ENCODE measurements at regions not wholly inside any gene's neighbourhood (a gene's known extent, or its start where the extent isn't known, plus 50 kb on each side); places are given as distances from the start of the nearest gene placed in this dataset.

DNA sequence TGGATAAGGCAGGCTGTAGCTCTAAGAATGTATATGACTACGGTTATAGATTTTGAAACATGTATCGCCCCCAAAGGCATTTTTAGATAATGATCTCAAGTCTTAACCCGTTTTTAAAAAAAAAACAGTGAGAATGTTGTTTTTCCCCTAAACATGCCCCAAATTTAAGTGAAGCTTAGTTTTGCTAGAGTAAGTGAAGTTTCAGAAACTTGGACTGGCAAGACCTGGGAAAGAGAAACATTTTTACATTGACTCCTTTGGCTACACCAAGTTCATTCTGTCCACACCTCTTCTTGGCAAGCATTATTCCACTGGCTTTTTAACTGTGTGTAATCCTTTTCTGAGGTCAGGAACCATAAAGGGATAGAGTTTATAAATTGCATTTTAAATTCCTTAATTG is 216.7 kb upstream of the CELF2 start:
- no peak overlapping the region for H3K4me3 ChIP-seq
- TF ChIP-seq, protein P1, sequence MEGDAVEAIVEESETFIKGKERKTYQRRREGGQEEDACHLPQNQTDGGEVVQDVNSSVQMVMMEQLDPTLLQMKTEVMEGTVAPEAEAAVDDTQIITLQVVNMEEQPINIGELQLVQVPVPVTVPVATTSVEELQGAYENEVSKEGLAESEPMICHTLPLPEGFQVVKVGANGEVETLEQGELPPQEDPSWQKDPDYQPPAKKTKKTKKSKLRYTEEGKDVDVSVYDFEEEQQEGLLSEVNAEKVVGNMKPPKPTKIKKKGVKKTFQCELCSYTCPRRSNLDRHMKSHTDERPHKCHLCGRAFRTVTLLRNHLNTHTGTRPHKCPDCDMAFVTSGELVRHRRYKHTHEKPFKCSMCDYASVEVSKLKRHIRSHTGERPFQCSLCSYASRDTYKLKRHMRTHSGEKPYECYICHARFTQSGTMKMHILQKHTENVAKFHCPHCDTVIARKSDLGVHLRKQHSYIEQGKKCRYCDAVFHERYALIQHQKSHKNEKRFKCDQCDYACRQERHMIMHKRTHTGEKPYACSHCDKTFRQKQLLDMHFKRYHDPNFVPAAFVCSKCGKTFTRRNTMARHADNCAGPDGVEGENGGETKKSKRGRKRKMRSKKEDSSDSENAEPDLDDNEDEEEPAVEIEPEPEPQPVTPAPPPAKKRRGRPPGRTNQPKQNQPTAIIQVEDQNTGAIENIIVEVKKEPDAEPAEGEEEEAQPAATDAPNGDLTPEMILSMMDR (IDR thresholded peaks at IDR 0.05; ENCODE audit: low read depth, low read length): no peak
- H3K9me3 ChIP-seq (ENCODE audit: low read depth): no peaks in the 10 kb centered on the region
- no peaks in the 10 kb centered on the region for H3K27me3 ChIP-seq
- H3K36me3 ChIP-seq: no peaks in the 10 kb centered on the region
- no peak for DNase-seq (ENCODE audit: low read depth in 1 of 2, low spot score in 1 of 2)
- H3K4me1 ChIP-seq (ENCODE audit: low read depth): peaks cover 10% of the 10 kb centered on the region
- H3K27ac ChIP-seq: no peak overlapping the region

DNA sequence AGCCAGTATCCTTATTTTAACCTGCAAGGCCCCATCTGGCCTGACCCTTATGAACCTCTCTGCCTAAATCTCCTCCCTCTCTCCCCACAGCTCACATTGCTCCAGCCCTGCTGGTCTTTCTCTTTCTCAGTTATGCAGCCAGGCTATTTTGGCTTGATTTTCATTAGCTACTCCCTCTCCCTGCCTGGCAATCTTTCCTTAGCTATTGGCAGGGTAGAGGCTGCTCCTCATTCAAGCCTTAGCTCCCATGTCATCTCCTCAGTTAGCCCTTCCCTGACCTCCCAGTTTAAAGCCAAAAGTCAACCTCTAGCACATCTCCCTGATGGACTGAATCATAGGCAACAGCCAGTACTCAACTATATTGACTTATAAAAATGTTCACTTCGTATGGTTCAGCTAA is 214.4 kb upstream of the CELF2 start:
- no peaks in the 10 kb centered on the region for H3K27me3 ChIP-seq
- H3K36me3 ChIP-seq: no peaks in the 10 kb centered on the region
- peaks cover 3% of the 10 kb centered on the region for H3K4me1 ChIP-seq (ENCODE audit: low read depth)
- TF ChIP-seq, protein P1 (IDR thresholded peaks at IDR 0.05; ENCODE audit: low read depth, low read length): no peak
- no peaks in the 10 kb centered on the region for H3K9me3 ChIP-seq (ENCODE audit: low read depth)
- no peak overlapping the region for H3K4me3 ChIP-seq
- no peak for DNase-seq (ENCODE audit: low read depth in 1 of 2, low spot score in 1 of 2)
- H3K27ac ChIP-seq: no peak overlapping the region

DNA sequence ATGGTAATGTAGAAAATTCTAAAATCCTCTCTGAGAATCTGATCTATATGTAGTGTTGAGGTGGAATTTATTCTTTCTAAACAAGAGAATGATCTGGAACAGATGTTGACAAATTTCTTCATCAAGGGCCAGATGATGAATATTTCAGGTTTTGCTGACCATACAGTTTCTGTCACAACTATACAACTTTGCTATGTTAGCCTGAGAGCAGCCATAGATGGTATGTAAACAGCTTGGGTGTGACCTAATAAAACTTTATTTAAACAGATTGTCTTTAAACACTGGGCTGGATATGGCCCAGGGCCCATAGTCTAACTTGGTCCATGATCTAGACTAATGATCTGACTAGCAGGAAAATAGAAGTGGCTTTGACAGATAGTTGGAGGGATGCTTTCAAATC is 213.6 kb upstream of the CELF2 start:
- no peak overlapping the region for H3K27ac ChIP-seq
- DNase-seq (ENCODE audit: low read depth in 1 of 2, low spot score in 1 of 2): no peak
- no peaks in the 10 kb centered on the region for H3K4me1 ChIP-seq (ENCODE audit: low read depth)
- H3K27me3 ChIP-seq: no peaks in the 10 kb centered on the region
- no peaks in the 10 kb centered on the region for H3K36me3 ChIP-seq
- TF ChIP-seq, protein P1 (IDR thresholded peaks at IDR 0.05; ENCODE audit: low read depth, low read length): no peak
- H3K9me3 ChIP-seq (ENCODE audit: low read depth): no peaks in the 10 kb centered on the region
- H3K4me3 ChIP-seq: no peak overlapping the region

DNA sequence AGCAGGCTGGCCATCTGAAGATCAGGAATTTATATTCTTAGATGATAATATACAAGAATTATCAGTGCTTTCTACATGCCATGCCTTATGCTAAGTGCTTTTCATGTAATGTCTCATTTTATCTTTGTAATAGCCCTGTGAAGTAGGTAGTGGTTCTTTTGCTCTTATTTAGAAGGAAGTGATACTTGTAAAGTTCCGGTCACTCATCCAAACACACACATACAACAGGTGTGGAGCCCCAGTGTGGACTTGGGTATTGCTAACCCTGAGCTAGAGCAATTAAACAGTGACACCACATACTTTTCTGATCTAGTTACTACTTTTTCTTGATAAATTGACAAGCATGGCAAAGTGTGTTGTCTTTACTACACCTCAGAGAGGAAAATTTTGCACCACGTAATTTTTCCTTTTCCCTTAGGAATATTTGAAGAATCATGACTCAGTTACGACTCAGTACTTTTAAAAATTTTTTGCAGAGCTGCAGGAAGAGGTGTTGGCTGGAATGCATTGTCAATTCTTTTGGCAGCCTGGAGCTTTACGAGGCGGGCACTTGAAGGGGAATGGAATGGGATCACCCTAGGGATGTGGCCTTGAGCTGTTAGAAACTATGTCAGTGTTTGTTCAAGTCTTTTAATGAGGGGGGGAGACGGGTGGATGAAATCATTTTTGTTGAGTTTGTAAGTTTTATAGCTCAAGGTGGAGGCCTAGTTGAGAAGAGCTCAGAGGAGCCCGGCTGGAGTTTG is 212.5 kb upstream of the CELF2 start:
- Histone ChIP-seq H3K27ac (no peak overlapping the region), H3K4me1 (ENCODE audit: low read depth) (no peaks in the 10 kb centered on the region), H3K4me3 (no peak overlapping the region), H3K27me3 (no peaks in the 10 kb centered on the region), H3K9me3 (ENCODE audit: low read depth) (no peaks in the 10 kb centered on the region), H3K36me3 (no peaks in the 10 kb centered on the region)
- peak in 1 of 2 donors; percentile 38 for DNase-seq (ENCODE audit: low read depth in 1 of 2, low spot score in 1 of 2)
- TF ChIP-seq, protein P1 (IDR thresholded peaks at IDR 0.05; ENCODE audit: low read depth, low read length): no peak

DNA sequence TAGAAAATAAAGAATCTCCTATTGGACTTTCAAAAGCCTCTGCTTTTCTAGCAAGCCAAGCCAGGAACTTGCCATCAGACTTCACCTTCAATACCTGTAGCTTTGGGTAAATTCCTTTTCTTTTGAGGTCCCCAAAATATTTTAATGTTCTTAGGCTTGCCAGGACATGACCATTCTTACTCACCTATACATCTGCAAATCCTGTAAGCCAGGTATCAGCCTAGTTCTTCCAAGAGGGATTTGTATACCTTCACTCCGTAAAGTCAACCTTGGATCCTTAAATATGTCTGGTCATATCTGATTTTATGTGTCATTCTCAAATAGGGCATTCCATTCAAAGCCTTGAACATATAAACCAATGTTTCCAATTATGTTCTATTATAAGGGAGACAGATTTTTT is 210.6 kb upstream of the CELF2 start:
- H3K9me3 ChIP-seq (ENCODE audit: low read depth): no peaks in the 10 kb centered on the region
- H3K4me3 ChIP-seq: no peak overlapping the region
- H3K27me3 ChIP-seq: no peaks in the 10 kb centered on the region
- TF ChIP-seq, protein P1 (IDR thresholded peaks at IDR 0.05; ENCODE audit: low read depth, low read length): no peak
- no peak overlapping the region for H3K27ac ChIP-seq
- H3K36me3 ChIP-seq: no peaks in the 10 kb centered on the region
- H3K4me1 ChIP-seq (ENCODE audit: low read depth): no peaks in the 10 kb centered on the region
- no peak for DNase-seq (ENCODE audit: low read depth in 1 of 2, low spot score in 1 of 2)
